GM12874 (cell line): ENCODE measurements at regions not wholly inside any gene's neighbourhood (a gene's known extent, or its start where the extent isn't known, plus 50 kb on each side); places are given as distances from the start of the nearest gene placed in this dataset.

ENCODE experiments used
- CTCF ChIP-seq: IDR thresholded peaks from 2 replicates; pipeline ENCODE4 v1.5.1; 2011; ENCODE audit warnings: low read depth, mild to moderate bottlenecking, control low read depth, low read length, moderate library complexity; ENCODE audit not compliant: insufficient read depth

DNA sequence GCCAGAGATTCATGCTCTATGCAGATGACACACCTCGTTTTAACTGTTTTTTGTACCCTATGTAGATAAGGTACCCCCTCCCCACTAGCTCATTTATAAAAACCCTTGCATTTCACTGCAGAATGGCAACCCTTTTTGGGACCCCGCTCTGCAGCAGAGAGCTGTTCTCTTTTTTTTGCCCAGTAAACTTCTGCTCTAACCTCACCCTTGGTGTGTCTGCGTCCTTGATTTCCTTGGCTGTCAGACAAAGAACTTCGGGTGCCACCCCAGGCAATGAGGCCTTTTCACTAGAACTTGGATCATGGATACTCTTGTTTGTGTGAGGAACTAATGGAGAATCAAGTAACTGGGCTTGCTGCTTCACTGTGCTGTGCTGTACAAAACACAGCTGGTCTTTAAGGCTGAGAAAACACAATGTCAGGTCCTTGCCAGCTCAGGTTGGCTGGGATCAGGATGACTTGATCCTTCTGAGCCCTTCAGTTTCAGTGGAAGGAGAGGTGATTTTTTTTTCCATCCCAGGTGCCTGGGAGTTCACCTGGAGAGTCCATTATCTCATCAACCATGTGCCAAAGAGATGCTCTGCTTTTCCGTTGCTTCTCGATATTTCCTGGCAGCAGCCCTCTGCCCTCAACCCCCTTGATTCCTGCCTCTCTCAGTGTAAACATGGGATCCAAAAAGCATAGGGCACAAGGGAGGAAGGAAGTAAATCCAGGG lies 133.2 kb upstream of the FAM20A start:
- TF ChIP-seq CTCF, result no peak

GRCh38 chr17:68733241-68734176 lies 132.3 kb upstream of the FAM20A start:
- no peak for TF ChIP-seq CTCF

DNA sequence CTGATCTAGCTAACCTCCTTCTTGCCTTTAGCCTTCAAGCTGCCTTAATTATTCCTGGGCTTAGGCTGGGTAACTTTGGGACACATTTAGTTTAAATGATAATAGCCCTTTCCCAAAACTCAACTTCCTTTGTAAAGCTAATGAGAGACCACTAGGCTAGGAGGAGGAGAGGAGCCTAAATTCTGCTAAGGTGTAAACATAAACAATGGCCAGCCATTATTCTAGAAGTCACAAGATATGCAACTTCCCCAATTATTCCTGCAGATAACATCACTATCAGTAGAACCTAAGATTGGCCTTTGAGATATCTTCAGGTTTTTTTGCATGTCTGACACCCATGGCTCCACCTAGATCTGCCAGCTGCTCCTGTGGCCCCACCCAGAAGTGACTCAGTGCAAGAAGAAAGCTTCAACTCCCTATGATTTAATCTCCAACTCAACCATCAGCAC lies 131.2 kb upstream of the FAM20A start:
- TF ChIP-seq CTCF, result no peak

DNA sequence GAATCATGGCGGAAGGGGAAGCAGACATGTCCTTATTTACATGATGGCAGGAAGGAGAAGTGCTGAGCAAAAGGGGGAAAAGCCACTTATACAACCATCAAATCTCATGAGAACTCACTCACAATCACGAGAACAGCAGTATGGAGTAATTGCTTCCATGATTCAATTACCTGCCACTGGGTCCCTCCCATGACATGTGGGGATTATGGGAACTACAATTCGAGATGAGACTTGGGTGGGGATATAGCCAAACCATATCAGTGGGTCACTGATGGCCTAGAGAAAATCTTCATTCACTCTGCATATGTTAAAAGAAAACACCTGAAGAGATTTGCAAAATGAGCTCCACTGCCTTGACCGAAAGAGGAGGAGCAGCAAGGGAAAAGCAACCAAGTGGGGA lies 130.3 kb upstream of the FAM20A start:
- no peak for TF ChIP-seq CTCF

- TF ChIP-seq CTCF, result no peak
Observed at GRCh38 chr17:68719431-68719830, 118.3 kb upstream of the FAM20A start.

- no peak for TF ChIP-seq CTCF
Observed at GRCh38 chr17:68718926-68719325, 117.8 kb upstream of the FAM20A start.

GRCh38 chr17:68718465-68718864 lies 117.3 kb upstream of the FAM20A start:
- no peak for TF ChIP-seq CTCF
